Calu3 (cell line): ENCODE measurements at regions not wholly inside any gene's neighbourhood (a gene's known extent, or its start where the extent isn't known, plus 50 kb on each side); places are given as distances from the start of the nearest gene placed in this dataset.

Experiments
- BruUV-seq: library from RNA; stranded (reverse); fragments of 400-500 nt; replicated peaks from 2 replicates; lab custom pipeline; 2021; lab: Mats Ljungman, UMichigan
- CTCF ChIA-PET: fragments of 300-600 bp; sonication (Branson Sonifier 250); formaldehyde crosslinking; loops from one replicate; lab custom pipeline; 2022; ENCODE audit warnings: antibody characterized with exemption; lab: Charles Lee
- DNase-seq: peaks from one replicate; pipeline ENCODE4 v3.0.0; 2022
- H3K27ac Mint-ChIP-seq: one replicate; pipeline ENCODE4 v1.8.0; 2022; ENCODE audit warnings: mixed read lengths; ENCODE audit not compliant: unreplicated experiment
- H3K27me3 Mint-ChIP-seq: one replicate; pipeline ENCODE4 v1.8.0; 2022; ENCODE audit warnings: mixed read lengths; ENCODE audit not compliant: unreplicated experiment
- H3K36me3 Mint-ChIP-seq: one replicate; pipeline ENCODE4 v1.8.0; 2022; ENCODE audit warnings: mild to moderate bottlenecking, moderate library complexity, mixed read lengths; ENCODE audit not compliant: insufficient read depth, unreplicated experiment
- H3K4me1 Mint-ChIP-seq: one replicate; pipeline ENCODE4 v1.8.0; 2022; ENCODE audit warnings: mild to moderate bottlenecking, low read depth, mixed read lengths; ENCODE audit not compliant: unreplicated experiment
- H3K4me3 Mint-ChIP-seq: one replicate; pipeline ENCODE4 v1.8.0; 2022; ENCODE audit warnings: mild to moderate bottlenecking, low read depth, moderate library complexity, mixed read lengths; ENCODE audit not compliant: unreplicated experiment
- H3K9me3 Mint-ChIP-seq: one replicate; pipeline ENCODE4 v1.8.0; 2022; ENCODE audit warnings: low read depth, mixed read lengths; ENCODE audit not compliant: unreplicated experiment
- CTCF ChIP-seq: fragments of 200-600 bp; IDR thresholded peaks from one replicate; pipeline ENCODE4 v1.8.0; 2022; ENCODE audit warnings: antibody characterized with exemption; ENCODE audit not compliant: unreplicated experiment
- intact Hi-C: fragments of 100-400 bp; cut with micrococcal nuclease; formaldehyde crosslinking; loops from one replicate; pipeline ENCODE4 v1.10.0; 2022; ENCODE audit not compliant: unreplicated experiment

GRCh38 chr6:168214586-168215104, 104.9 kb downstream of the DACT2 start:
- no TSS peak for BruUV-seq
- Mint-ChIP-seq H3K27ac (no peak overlapping the region), H3K36me3 (no peaks in the 10 kb centered on the region), H3K9me3 (no peaks in the 10 kb centered on the region), H3K27me3 (peaks cover 78% of the 10 kb centered on the region), H3K4me1 (no peaks in the 10 kb centered on the region), H3K4me3 (no peak overlapping the region)
- DNase-seq: no peak
- intact Hi-C loops: no loop called here
- CTCF ChIA-PET: no interaction called here
- no peak for TF ChIP-seq CTCF

- no peak for DNase-seq
- peaks cover 71% of the 10 kb centered on the region for H3K27me3 Mint-ChIP-seq
- CTCF ChIA-PET: no interaction called here
- no peaks in the 10 kb centered on the region for H3K36me3 Mint-ChIP-seq
- H3K4me3 Mint-ChIP-seq: no peak overlapping the region
- TF ChIP-seq CTCF: no peak
- intact Hi-C loops: no loop called here
- no peak overlapping the region for H3K27ac Mint-ChIP-seq
- no TSS peak for BruUV-seq
- no peaks in the 10 kb centered on the region for H3K9me3 Mint-ChIP-seq
- H3K4me1 Mint-ChIP-seq: no peaks in the 10 kb centered on the region
These were observed 106.5 kb downstream of the DACT2 start for GRCh38 chr6:168213121-168213524.

GRCh38 chr6:168212362-168212761, 107.2 kb downstream of the DACT2 start:
- no peak for DNase-seq
- TF ChIP-seq CTCF: no peak
- CTCF ChIA-PET: no interaction called here
- BruUV-seq: no TSS peak
- no peak overlapping the region for H3K4me3 Mint-ChIP-seq
- H3K27ac Mint-ChIP-seq: no peak overlapping the region
- no peaks in the 10 kb centered on the region for H3K36me3 Mint-ChIP-seq
- peaks cover 63% of the 10 kb centered on the region for H3K27me3 Mint-ChIP-seq
- intact Hi-C loops: no loop called here
- H3K4me1 Mint-ChIP-seq: no peaks in the 10 kb centered on the region
- no peaks in the 10 kb centered on the region for H3K9me3 Mint-ChIP-seq

- CTCF ChIA-PET: no interaction called here
- no TSS peak for BruUV-seq
- Mint-ChIP-seq H3K9me3 (no peaks in the 10 kb centered on the region), H3K4me1 (no peaks in the 10 kb centered on the region), H3K36me3 (no peaks in the 10 kb centered on the region), H3K4me3 (no peak overlapping the region), H3K27ac (no peak overlapping the region), H3K27me3 (peaks cover 56% of the 10 kb centered on the region)
- no peak for TF ChIP-seq CTCF
- no peak for DNase-seq
- intact Hi-C loops: no loop called here
These were observed 107.9 kb downstream of the DACT2 start for GRCh38 chr6:168211681-168212080.
